HG03342 (cell line): ENCODE measurements at regions not wholly inside any gene's neighbourhood (a gene's known extent, or its start where the extent isn't known, plus 50 kb on each side); places are given as distances from the start of the nearest gene placed in this dataset.
A peak's percentile ranks its signal among the peaks of the same experiment; 100 is the strongest.
"Not testable (repeated sequence)": the region's sequence is repeated elsewhere in the genome, so short reads cannot be mapped to it uniquely, and the experiment has no call there.

Experiments
- ATAC-seq: cut with Tn5 transposase; IDR thresholded peaks from one replicate; pipeline ENCODE4 v1.9.1; 2021; ENCODE audit warnings: mild to moderate bottlenecking, moderate library complexity; ENCODE audit not compliant: unreplicated experiment

DNA sequence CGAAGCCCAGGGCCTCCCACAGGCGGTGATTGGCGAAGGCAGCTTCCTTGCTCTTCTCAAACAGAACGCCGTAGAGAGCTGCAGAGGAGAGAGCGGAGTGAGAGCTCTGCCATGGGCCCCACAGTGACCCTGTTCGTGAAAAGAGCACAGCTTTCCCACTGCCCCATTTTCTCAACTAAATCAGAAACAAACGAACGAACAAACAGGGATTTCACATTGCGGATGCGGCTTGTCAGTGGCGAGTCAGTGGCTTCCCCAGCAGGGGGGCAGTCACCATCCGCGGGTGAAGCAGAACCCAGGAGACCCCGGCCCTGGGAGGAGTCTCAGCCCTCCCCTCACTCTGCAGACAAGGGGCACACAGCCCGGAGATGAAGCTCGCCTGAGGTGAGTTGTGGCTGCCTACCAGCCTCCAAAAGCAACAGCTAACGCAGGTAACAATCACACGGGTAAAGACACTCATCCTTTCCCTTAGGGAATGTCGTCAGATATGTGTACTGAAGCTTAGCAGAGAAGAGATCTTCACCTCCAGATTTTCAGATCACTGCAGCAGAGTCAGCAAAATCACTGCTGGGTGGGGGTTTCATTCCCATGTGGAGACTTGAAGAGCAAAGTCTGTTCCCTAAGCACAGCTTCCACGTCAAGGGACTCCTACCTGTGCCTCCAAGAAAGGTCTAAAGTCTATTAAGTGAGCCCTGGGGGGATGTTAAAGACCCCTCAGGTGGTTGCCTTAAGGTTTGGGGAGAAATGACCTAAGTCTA lies 51.2 kb upstream of the GPR31 start:
- no peak for ATAC-seq

DNA sequence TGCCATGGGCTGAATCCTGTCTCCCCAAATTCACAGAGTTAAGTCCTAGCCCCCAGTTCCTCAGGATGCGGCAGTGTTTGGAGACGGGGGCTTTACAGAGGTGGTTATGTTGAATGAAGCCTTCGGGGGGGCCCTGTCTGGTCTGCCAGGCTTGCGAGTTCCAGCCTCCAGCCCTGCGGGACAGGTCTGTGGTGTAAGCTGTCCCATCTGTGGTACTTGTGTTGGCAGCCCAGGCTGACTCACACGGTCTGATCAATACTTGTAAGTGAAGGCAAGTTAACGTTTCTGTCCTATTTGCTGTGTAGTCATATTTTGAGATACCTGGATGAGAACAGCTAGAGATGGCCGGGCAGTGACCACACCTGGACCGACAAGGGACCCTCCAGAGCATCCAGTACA lies 51.8 kb upstream of the GPR31 start:
- no peak for ATAC-seq

- ATAC-seq, result no peak
These were observed 52.9 kb upstream of the GPR31 start for GRCh38 chr6:167210375-167211294.

DNA sequence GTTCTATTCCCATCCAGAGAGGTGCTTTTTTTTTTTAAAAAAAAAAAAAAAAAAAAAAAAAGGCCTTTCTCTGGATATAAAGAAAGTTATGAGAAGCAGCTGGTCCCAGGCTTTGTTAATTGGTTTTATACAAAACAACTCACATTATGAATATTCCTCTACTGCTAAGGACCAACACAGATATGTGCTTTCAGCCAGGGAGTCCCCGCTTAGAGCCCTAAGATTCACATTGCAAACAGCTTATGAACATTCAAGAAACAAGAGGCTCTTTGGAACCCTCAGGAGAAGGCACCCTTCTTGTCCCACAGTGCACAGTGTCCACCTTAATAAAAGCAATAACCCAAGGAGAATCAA lies 53.5 kb upstream of the GPR31 start:
- ATAC-seq, result no peak

DNA sequence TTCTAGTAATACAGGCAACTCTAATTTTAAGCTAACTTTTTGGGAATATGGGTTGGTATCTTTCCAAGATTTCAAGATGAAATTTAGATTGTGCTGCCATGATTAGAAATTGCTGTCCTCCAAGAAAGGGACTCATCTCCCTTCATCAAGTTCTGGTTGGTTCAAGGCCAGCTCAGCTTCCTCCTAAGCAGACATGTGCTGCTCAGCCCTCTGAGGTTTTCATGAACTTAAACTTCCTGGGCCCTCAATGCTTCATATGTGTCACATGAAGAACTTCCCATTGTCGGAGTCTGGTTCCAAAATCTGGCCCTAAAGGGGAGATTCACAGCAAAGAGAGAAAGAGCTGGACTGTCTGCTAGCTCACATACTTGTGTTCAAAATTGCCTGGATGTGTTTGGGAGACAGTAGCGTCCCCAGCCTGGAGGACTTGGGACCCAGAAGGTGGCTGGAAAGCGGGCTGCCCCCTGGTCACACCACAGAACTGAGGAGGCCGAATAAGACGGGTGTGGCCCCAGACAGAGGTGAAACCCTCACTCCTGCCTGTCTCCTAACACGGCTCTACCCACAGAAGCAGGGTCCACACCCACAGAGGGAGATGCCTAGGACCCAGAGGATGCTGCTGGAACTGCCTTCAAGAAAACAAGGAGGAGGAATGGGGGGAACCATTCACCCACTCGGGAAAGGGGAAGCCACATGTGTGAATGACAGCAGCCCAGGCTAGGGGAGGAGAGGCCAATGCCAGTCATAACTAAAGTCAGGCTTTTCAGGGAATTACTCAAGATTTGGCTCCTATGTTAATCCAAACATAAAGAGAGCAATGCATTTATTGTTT lies 54.3 kb upstream of the GPR31 start:
- ATAC-seq, result peak; percentile 24

DNA sequence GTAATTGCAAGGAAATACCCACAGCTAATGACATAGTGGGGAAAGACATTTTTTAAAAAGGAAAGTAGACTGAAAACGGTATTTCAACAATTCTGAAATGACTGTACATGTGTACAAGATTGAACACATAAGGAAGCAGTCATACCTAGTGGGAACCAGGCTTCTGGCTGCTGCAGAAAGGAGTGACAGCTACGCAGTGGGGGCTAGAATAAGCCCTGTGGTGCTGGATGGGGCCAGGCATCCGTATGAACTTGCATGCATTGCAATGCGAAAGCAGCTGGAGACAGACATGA lies 54.9 kb upstream of the GPR31 start:
- peak; percentile 88 for ATAC-seq

- ATAC-seq, result no peak
These were observed 56.4 kb upstream of the GPR31 start for GRCh38 chr6:167214206-167214605.

GRCh38 chr6:167215429-167216250 lies 57.9 kb upstream of the GPR31 start:
- not testable (repeated sequence) for ATAC-seq

- ATAC-seq, result not testable (repeated sequence)
These were observed 58.7 kb upstream of the GPR31 start for GRCh38 chr6:167216390-167217050.

DNA sequence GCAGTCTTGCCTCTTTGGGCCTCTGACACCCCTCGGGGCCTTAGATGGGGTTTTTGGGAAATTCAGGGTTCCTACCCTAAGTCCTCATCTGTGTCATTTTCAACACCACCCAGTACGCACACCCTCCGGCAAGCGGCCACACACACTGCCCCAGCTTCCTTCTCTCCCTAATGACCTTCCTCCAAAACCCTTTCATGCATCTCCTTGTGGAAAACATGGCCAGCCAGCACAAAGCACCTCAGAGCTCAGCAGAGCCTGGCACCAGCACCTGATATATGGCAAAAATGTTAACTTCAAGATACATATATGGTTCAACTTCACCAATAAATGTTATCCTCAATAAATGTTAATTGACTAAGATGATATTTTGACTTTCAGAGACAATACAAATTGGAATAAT lies 59.3 kb upstream of the GPR31 start:
- not testable (repeated sequence) for ATAC-seq

GRCh38 chr6:167217951-167218759 lies 60.4 kb upstream of the GPR31 start:
- ATAC-seq, result peak; percentile 83

DNA sequence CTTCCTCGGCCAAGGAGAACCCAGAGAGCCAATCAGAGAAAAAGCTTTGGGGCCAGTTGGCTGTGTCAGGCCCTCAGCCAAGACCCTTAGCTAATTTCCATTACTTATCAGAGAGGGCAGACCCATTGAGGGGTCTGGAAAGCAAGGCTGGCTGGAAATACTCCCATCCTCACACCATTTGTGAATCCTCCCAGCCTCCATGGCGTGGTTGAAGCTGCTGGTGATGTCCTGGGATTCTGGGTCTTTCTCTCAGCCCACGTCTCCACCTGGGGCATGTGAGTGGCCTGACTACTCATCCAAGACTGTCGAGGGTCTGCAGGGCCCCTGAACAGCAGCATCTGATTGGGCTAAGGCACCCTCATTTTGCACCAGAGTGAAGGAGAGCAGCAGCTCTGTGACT lies 61.3 kb upstream of the GPR31 start:
- ATAC-seq, result not testable (repeated sequence)

DNA sequence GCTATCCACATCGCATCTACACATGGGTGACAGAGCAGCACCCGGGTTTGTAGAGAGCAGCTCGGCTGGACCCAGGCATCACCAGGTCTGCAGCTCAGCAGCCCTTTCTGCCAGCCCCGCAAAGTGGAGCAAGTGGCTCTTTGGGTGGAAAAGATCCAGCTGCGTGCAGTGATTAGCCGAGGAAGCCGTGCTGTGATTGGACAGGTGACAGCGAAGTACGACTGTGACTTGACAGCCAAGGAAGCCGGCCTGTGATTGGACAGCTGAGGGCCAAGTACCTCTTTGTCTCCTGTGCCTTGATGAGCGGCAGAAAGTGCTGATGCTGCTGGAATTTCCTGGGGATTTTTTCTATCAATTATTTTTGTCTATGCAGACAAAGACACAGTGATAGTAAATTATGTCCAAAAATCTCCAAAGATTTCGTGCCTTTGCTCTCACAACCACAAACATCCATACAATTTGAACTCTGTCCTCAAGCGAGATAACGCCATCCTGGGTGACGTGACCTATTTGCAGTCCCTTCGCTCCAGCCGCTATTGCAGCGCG lies 62.3 kb upstream of the GPR31 start:
- no peak for ATAC-seq

- ATAC-seq, result no peak
These were observed 63.8 kb upstream of the GPR31 start for GRCh38 chr6:167221400-167222201.

DNA sequence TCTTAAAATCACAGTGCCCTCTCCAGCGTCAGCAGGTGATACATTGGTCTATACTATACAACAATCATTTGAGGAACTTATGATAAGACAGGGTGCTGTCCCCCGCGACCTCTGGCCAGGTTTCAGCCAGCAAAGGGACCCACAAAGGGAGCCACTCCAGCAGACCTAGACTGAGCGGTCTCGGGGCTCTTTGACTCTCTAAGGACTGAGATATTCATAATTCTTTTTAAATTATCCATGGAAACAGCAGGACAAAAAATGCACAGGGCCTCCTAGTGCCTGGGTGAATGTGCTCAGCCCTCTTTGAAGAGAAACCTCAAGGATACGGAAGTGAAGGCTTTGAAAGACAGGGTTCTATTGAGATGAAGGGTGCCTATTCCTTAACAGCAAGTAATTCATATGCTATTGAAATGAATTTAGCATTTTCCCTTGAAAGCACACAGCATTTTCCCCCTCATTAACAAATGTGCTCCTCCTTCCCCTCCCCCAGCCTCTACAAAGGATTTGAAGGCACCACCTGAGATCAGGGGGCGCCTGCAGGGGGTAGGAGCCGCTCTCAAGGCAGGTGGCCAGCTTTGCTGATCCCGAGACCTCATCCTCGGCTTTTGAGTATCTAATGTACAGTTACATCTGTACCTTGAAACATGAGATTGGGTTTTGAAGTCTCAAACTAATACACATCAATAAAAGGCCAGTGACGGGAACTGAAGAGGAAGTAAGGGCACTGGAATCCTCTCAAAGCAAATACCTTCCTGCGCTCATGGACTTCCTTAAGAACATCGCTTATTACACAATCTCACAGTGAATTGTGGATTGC lies 65.3 kb upstream of the UNC93A start:
- not testable (repeated sequence) for ATAC-seq

- no peak for ATAC-seq
These were observed 64.8 kb upstream of the UNC93A start for GRCh38 chr6:167226383-167226685.

GRCh38 chr6:167226791-167227190 lies 64.3 kb upstream of the UNC93A start:
- no peak for ATAC-seq
